BLaER1 (cell line): ENCODE measurements at regions not wholly inside any gene's neighbourhood (a gene's known extent, or its start where the extent isn't known, plus 50 kb on each side); places are given as distances from the start of the nearest gene placed in this dataset.
"Not testable (repeated sequence)": the region's sequence is repeated elsewhere in the genome, so short reads cannot be mapped to it uniquely, and the experiment has no call there.

ENCODE experiments used
- H3K27ac ChIP-seq: shearing (Covaris generic); formaldehyde crosslinking; 2 replicates; pipeline ENCODE4 v1.8.1; 2022
- H3K27me3 ChIP-seq: shearing (Covaris generic); formaldehyde crosslinking; 2 replicates; pipeline ENCODE4 v1.8.1; 2022
- H3K36me3 ChIP-seq: shearing (Covaris generic); formaldehyde crosslinking; 2 replicates; pipeline ENCODE4 v1.8.1; 2022
- H3K4me1 ChIP-seq: shearing (Covaris generic); formaldehyde crosslinking; 2 replicates; pipeline ENCODE4 v1.8.1; 2022
- H3K4me2 ChIP-seq: shearing (Covaris generic); formaldehyde crosslinking; 2 replicates; pipeline ENCODE4 v1.8.1; 2022
- H3K4me3 ChIP-seq: shearing (Covaris generic); formaldehyde crosslinking; 2 replicates; pipeline ENCODE4 v1.8.1; 2022
- H3K9ac ChIP-seq: shearing (Covaris generic); formaldehyde crosslinking; 2 replicates; pipeline ENCODE4 v1.8.1; 2022
- H3K9me3 ChIP-seq: shearing (Covaris generic); formaldehyde crosslinking; 2 replicates; pipeline ENCODE4 v1.8.1; 2022
- H4K20me1 ChIP-seq: shearing (Covaris generic); formaldehyde crosslinking; 2 replicates; pipeline ENCODE4 v1.8.1; 2022
- Cebpa-rat ChIP-seq: shearing (Covaris generic); IDR thresholded peaks from 2 replicates; pipeline ENCODE4 v1.8.1; 2022

DNA sequence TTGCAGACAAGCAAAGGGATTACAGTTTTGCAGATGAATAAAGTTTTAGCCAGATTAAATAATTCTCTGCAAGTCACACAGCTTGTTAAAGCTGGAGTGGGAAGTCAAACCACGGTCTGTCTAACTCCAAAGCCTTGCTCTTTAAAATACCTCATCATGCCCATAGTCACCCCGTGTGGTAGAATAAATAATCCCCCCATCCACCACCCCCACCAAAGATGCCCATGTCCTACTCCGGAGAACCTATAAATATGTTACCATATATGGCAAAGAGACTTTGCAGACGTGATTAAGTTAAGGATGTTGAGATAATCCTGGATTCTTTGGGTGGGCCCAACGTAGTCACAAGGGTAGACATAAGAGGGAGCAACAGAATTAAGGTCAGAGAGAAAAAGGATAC lies 118.7 kb downstream of the BEND2 start:
- Histone ChIP-seq H3K4me2 (no peak overlapping the region), H3K27ac (no peak overlapping the region), H3K9ac (no peak overlapping the region), H3K4me1 (peaks cover 6% of the 10 kb centered on the region; the same call in 1 of the 2 replicates), H3K36me3 (no peaks in the 10 kb centered on the region), H3K27me3 (peaks cover 56% of the 10 kb centered on the region), H3K9me3 (no peaks in the 10 kb centered on the region), H3K4me3 (no peak overlapping the region), H4K20me1 (no peaks in the 10 kb centered on the region)
- TF ChIP-seq Cebpa-rat = no peak

DNA sequence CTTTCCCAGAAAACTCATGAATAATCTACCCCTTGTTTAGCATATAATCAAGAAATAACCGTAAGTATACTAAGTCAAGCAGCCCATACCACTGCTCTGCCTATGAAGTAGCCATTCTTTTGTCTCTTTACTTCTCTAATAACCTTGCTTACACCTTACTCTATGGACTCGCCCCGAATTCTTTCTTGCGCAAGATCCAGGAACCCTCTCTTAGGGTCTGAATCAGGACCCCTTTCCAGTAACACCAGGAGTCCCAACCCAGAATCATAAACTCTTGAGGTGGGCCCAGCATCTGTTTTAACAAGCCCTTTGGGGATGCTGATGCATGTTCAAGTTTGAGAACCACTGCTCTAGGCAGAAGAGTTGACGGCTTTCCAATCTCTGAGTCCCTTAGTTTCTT lies 119.6 kb downstream of the BEND2 start:
- no peaks in the 10 kb centered on the region for H3K36me3 ChIP-seq
- no peaks in the 10 kb centered on the region for H3K9me3 ChIP-seq
- peaks cover 6% of the 10 kb centered on the region; the same call in 1 of the 2 replicates for H3K4me1 ChIP-seq
- no peak overlapping the region for H3K27ac ChIP-seq
- H3K27me3 ChIP-seq = peaks cover 66% of the 10 kb centered on the region
- no peak overlapping the region for H3K4me3 ChIP-seq
- TF ChIP-seq Cebpa-rat = no peak
- no peak overlapping the region for H3K9ac ChIP-seq
- H3K4me2 ChIP-seq = no peak overlapping the region
- no peaks in the 10 kb centered on the region for H4K20me1 ChIP-seq

DNA sequence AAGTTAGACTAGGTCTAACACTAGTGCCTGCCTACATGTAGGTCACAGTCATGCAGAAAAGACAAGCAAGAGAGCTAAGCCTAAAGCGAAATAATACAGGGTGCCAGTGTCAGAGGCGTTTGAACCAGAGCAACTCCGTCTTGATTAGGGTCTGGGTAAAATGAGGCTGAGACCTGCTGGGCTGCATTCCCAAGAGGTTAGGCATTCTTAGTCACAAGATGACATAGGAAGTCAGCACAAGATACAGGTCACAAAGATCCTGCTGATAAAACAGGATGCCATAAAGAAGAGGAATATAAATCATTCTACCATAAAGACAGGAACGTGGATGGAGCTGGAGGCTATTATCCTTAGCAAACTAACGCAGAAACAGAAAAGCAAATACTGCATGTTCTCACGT lies 120.9 kb downstream of the BEND2 start:
- H3K27ac ChIP-seq = no peak overlapping the region
- no peaks in the 10 kb centered on the region for H4K20me1 ChIP-seq
- H3K36me3 ChIP-seq = no peaks in the 10 kb centered on the region
- H3K9ac ChIP-seq = no peak overlapping the region
- no peak overlapping the region for H3K4me3 ChIP-seq
- H3K9me3 ChIP-seq = no peaks in the 10 kb centered on the region
- no peak overlapping the region for H3K4me2 ChIP-seq
- no peak for TF ChIP-seq Cebpa-rat
- peaks cover 6% of the 10 kb centered on the region; the same call in 1 of the 2 replicates for H3K4me1 ChIP-seq
- peaks cover 78% of the 10 kb centered on the region for H3K27me3 ChIP-seq

DNA sequence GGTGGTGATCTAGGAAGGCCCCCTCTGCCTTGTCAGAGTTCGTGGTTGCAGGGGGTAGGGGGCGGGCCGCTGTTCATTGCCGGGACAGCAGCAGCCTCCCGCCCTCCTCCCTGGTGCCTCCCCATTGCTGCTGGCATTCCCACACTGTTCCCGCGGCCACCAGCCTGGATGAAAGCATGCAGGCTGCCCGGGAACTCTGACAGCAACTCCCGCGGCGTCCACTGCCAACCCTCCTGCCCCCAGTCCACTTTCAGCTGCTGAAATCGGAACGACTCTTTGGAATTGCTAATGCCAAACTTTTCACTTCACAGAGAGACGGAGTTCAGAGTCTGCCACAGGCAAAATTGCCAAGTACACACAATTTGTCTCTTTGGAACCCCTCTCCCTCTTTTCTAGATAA lies 121.9 kb downstream of the BEND2 start:
- Histone ChIP-seq H3K4me1 (peaks cover 6% of the 10 kb centered on the region; the same call in 1 of the 2 replicates), H3K9me3 (0 out of 2 replicates have a peak, but pooled peaks cover under 1% of the 10 kb centered on the region), H3K36me3 (no peaks in the 10 kb centered on the region), H4K20me1 (no peaks in the 10 kb centered on the region), H3K27ac (no peak overlapping the region), H3K27me3 (peaks cover 86% of the 10 kb centered on the region), H3K4me3 (no peak overlapping the region), H3K4me2 (no peak overlapping the region), H3K9ac (no peak overlapping the region)
- no peak for TF ChIP-seq Cebpa-rat

DNA sequence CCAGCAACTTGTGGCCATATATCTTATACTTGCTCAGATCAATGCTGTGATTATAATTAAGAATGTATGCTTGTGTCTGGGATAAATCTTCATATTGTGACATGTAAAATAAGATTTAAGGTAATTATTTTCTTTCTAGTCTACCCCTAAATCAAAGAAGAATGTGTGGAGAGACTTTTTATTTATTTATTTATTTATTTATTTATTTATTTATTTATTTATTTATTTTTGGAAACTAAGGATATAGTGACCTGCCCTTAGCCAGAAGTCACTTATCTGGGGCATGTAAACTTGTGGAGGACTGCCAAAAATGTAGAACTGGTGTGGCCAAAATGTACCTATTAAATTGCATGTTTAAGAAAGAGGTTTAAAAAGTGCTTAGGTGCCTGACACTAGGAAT lies 144.3 kb downstream of the BEND2 start:
- Histone ChIP-seq H3K9me3 (no peaks in the 10 kb centered on the region), H3K27ac (no peak overlapping the region), H3K4me2 (no peak overlapping the region), H3K4me1 (no peaks in the 10 kb centered on the region), H3K36me3 (no peaks in the 10 kb centered on the region), H3K27me3 (peaks cover 85% of the 10 kb centered on the region), H4K20me1 (no peaks in the 10 kb centered on the region; the same call in 1 of the 2 replicates), H3K4me3 (no peak overlapping the region), H3K9ac (no peak overlapping the region)
- TF ChIP-seq Cebpa-rat = no peak

DNA sequence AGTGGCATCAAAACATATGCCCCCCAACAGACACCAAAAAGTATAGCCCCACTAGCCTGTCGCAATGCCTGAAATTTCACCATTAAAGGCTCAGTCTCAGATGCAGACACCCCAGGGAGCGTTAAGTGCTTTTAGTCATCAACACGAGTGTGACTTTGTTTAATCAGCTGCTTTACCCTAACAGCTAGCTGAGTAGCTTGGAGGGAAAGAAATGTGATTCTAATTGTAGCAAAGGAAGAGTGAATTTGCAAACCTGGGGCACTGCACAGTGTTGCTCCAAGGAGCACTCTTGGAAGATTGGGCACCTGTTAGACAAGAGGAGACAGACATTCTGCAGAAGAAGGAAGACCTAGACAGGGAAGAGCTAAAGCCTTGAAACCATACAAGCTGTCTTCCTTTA lies 145.1 kb downstream of the BEND2 start:
- H3K9me3 ChIP-seq = no peaks in the 10 kb centered on the region
- H3K4me1 ChIP-seq = no peaks in the 10 kb centered on the region
- no peaks in the 10 kb centered on the region; the same call in 1 of the 2 replicates for H4K20me1 ChIP-seq
- no peak overlapping the region for H3K9ac ChIP-seq
- no peak overlapping the region for H3K4me2 ChIP-seq
- H3K27me3 ChIP-seq = peaks cover 86% of the 10 kb centered on the region
- no peak for TF ChIP-seq Cebpa-rat
- H3K27ac ChIP-seq = no peak overlapping the region
- H3K36me3 ChIP-seq = no peaks in the 10 kb centered on the region
- H3K4me3 ChIP-seq = no peak overlapping the region

DNA sequence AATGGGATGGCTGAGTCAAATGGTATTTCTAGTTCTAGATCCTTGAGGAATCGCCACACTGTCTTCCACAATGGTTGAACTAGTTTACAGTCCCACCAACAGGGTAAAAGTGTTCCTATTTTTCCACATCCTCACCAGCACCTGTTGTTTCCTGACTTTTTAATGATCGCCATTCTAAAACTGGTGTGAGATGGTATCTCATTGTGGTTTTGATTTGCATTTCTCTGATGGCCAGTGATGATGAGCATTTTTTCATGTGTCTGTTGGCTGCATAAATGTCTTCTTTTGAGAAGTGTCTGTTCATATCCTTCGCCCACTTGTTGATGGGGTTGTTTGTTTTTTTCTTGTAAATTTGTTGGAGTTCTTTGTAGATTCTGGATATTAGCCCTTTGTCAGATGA lies 152.6 kb downstream of the BEND2 start:
- H3K9me3 ChIP-seq, H3K4me3 ChIP-seq, H3K27ac ChIP-seq, H3K36me3 ChIP-seq, H4K20me1 ChIP-seq, H3K4me1 ChIP-seq, H3K4me2 ChIP-seq, H3K9ac ChIP-seq: not testable (repeated sequence)
- peaks cover 64% of the 10 kb centered on the region for H3K27me3 ChIP-seq

DNA sequence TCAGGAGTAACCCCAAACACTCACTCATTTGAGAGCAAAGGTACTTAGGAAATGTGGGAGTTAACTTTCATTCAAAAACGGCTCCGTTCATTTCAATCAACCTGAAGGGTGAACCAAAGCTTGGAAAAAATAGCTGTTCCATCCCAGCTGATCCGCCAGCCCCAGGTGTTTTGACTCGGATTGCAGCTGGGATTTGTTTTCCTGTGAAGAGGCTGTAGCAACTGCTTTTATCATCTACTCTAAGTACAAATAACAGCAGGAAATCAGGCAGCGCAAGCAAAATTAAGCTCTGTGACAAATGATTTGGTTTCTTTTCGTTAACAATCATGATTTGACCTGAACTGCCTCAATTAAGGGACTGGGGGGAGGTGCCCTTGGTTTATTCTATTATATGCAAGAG lies 154.7 kb downstream of the BEND2 start:
- H3K27me3 ChIP-seq = peaks cover 64% of the 10 kb centered on the region
- no peak for TF ChIP-seq Cebpa-rat

DNA sequence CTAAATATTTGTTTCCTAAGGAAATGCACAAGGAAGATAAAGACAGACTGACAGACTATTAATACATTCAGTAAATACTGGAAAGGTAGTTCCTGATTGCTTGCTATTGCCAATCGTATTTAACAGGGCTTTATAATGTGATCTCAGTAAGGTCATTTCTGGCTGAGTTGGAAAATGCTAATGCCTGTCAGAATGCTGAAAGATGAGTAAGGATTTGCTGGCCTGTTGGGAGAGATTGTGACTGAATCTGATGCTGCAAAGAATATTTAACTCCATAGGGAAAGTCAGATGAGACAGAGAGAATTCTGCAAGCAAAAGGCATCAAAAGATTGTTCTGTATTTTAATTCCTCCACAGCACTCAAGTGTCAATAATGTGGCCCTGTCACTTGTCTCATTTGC lies 169.0 kb downstream of the BEND2 start:
- no peaks in the 10 kb centered on the region; the same call in 1 of the 2 replicates for H4K20me1 ChIP-seq
- no peak for TF ChIP-seq Cebpa-rat
- H3K27ac ChIP-seq = no peak overlapping the region
- H3K4me2 ChIP-seq = no peak overlapping the region
- H3K36me3 ChIP-seq = no peaks in the 10 kb centered on the region
- H3K4me1 ChIP-seq = no peaks in the 10 kb centered on the region
- no peak overlapping the region for H3K4me3 ChIP-seq
- H3K9me3 ChIP-seq = no peaks in the 10 kb centered on the region
- H3K27me3 ChIP-seq = peaks cover 86% of the 10 kb centered on the region
- no peak overlapping the region for H3K9ac ChIP-seq

More for the DNA sequence above, 154.7 kb downstream of the BEND2 start:
- Histone ChIP-seq H4K20me1 (no peaks in the 10 kb centered on the region), H3K27ac (no peak overlapping the region), H3K4me2 (no peak overlapping the region), H3K9ac (no peak overlapping the region), H3K4me1 (no peaks in the 10 kb centered on the region), H3K4me3 (no peak overlapping the region), H3K9me3 (no peaks in the 10 kb centered on the region), H3K36me3 (no peaks in the 10 kb centered on the region)

DNA sequence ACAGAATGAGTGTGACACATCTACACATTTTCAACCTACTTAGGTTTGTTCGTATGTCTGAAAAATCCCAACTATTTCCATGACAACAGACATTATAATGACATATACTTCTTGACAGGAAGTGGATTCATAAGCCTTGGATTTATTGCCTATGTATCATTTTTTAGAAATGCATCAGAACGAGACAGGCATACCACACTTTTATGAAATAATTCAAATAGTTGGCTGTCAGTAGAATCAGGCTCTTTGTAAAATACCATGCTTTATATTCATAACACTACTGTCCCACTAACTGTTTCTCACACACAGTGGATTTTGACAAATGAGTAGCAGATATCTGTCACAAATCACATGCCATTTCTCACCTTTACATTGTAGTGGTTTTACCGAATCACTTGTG lies 173.2 kb downstream of the BEND2 start:
- H3K9me3 ChIP-seq = no peaks in the 10 kb centered on the region
- H3K27me3 ChIP-seq = peaks cover 87% of the 10 kb centered on the region
- H3K36me3 ChIP-seq = no peaks in the 10 kb centered on the region
- no peaks in the 10 kb centered on the region for H3K4me1 ChIP-seq
- no peak for TF ChIP-seq Cebpa-rat
- H3K9ac ChIP-seq = no peak overlapping the region
- no peak overlapping the region for H3K4me3 ChIP-seq
- H4K20me1 ChIP-seq = no peaks in the 10 kb centered on the region; the same call in 1 of the 2 replicates
- H3K4me2 ChIP-seq = no peak overlapping the region
- H3K27ac ChIP-seq = no peak overlapping the region

DNA sequence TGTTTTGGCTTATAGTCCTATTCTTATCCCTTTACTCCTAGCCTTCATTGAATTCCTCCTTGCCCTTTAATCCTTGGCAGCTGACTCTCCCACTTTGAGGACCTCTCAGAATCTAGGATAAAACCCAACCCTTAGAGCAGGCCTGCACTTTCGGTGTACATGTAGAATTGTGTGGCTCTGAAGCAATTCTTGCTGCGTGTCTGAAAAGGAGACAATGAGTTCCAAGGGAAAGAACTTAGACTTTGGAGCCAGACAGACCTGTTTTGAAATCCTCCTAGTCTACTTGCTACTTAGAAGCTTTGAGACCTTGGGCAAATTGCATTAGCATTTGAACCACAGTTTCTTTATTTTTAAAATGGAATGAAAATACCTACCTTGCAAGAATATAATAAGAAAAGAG lies 175.2 kb downstream of the BEND2 start:
- H3K9ac ChIP-seq = no peak overlapping the region
- no peak overlapping the region for H3K4me2 ChIP-seq
- H3K4me1 ChIP-seq = no peaks in the 10 kb centered on the region
- peaks cover 89% of the 10 kb centered on the region for H3K27me3 ChIP-seq
- H3K4me3 ChIP-seq = no peak overlapping the region
- H3K36me3 ChIP-seq = no peaks in the 10 kb centered on the region
- H4K20me1 ChIP-seq = no peaks in the 10 kb centered on the region; the same call in 1 of the 2 replicates
- no peak for TF ChIP-seq Cebpa-rat
- no peaks in the 10 kb centered on the region for H3K9me3 ChIP-seq
- no peak overlapping the region for H3K27ac ChIP-seq
